ENCODE measurements at regions not wholly inside any gene's neighbourhood (a gene's known extent, or its start where the extent isn't known, plus 50 kb on each side); places are given as distances from the start of the nearest gene placed in this dataset.
"Not testable (repeated sequence)": the region's sequence is repeated elsewhere in the genome, so short reads cannot be mapped to it uniquely, and the experiment has no call there.

- no peak for DNase-seq
These were observed 54.7 kb upstream of the NRIP1 start for GRCh38 chr21:15119486-15119885.

GRCh38 chr21:15121097-15121654 is 56.4 kb upstream of the NRIP1 start:
- no peak for DNase-seq

GRCh38 chr21:15121655-15122120 is 56.9 kb upstream of the NRIP1 start:
- no peak for DNase-seq

- DNase-seq = no peak
These were observed 57.4 kb upstream of the NRIP1 start for GRCh38 chr21:15122241-15122640.

GRCh38 chr21:15124731-15125130 is 59.9 kb upstream of the NRIP1 start:
- no peak for DNase-seq

GRCh38 chr21:15126948-15127347 is 62.1 kb upstream of the NRIP1 start:
- no peak for DNase-seq

GRCh38 chr21:15127437-15127836 is 62.6 kb upstream of the NRIP1 start:
- no peak for DNase-seq

GRCh38 chr21:15128267-15128666 is 63.5 kb upstream of the NRIP1 start:
- DNase-seq = no peak

- not testable (repeated sequence) for DNase-seq
These were observed 63.9 kb upstream of the NRIP1 start for GRCh38 chr21:15128714-15129113.

GRCh38 chr21:15130326-15130725 is 65.5 kb upstream of the NRIP1 start:
- DNase-seq = no peak

- no peak for DNase-seq
These were observed 66.0 kb upstream of the NRIP1 start for GRCh38 chr21:15130751-15131150.

- no peak for DNase-seq
These were observed 68.0 kb upstream of the NRIP1 start for GRCh38 chr21:15132781-15133180.

GRCh38 chr21:15134701-15135470 is 70.1 kb upstream of the NRIP1 start:
- no peak for DNase-seq

- DNase-seq = no peak
These were observed 71.2 kb upstream of the NRIP1 start for GRCh38 chr21:15135867-15136629.

- no peak for DNase-seq
These were observed 73.7 kb upstream of the NRIP1 start for GRCh38 chr21:15138490-15138889.

GRCh38 chr21:15139898-15140297 is 75.1 kb upstream of the NRIP1 start:
- DNase-seq = no peak

GRCh38 chr21:15140321-15141019 is 75.7 kb upstream of the NRIP1 start:
- no peak for DNase-seq

- DNase-seq = no peak
These were observed 76.6 kb upstream of the NRIP1 start for GRCh38 chr21:15141261-15141970.

GRCh38 chr21:15144026-15144425 is 79.2 kb upstream of the NRIP1 start:
- DNase-seq = no peak

GRCh38 chr21:15148437-15148836 is 83.6 kb upstream of the NRIP1 start:
- DNase-seq = no peak

- no peak for DNase-seq
These were observed 84.9 kb upstream of the NRIP1 start for GRCh38 chr21:15149600-15150224.
